PC-3 (cell line): ENCODE measurements at regions not wholly inside any gene's neighbourhood (a gene's known extent, or its start where the extent isn't known, plus 50 kb on each side); places are given as distances from the start of the nearest gene placed in this dataset.

ENCODE experiments used
- CTCF ChIP-seq: fragments of 300-600 bp; sonication (generic); conservative IDR thresholded peaks from 2 replicates; pipeline ENCODE4 v1.5.1; 2017; ENCODE audit warnings: antibody characterized with exemption, low read depth, mild to moderate bottlenecking, low read length
- EZH2 ChIP-seq: fragments of 300-600 bp; sonication (generic); IDR thresholded peaks from one replicate; pipeline ENCODE4 v1.6.1; 2017; ENCODE audit warnings: antibody characterized with exemption, mild to moderate bottlenecking, low read length; ENCODE audit not compliant: unreplicated experiment

GRCh38 chr17:6322316-6322715 lies 112.6 kb downstream of the AIPL1 start:
- TF ChIP-seq CTCF (no peak), EZH2 (no peak)
